ENCODE measurements at regions not wholly inside any gene's neighbourhood (a gene's known extent, or its start where the extent isn't known, plus 50 kb on each side); places are given as distances from the start of the nearest gene placed in this dataset.
A peak's percentile ranks its signal among the peaks of the same experiment; 100 is the strongest.
"Not testable (repeated sequence)": the region's sequence is repeated elsewhere in the genome, so short reads cannot be mapped to it uniquely, and the experiment has no call there.

DNA sequence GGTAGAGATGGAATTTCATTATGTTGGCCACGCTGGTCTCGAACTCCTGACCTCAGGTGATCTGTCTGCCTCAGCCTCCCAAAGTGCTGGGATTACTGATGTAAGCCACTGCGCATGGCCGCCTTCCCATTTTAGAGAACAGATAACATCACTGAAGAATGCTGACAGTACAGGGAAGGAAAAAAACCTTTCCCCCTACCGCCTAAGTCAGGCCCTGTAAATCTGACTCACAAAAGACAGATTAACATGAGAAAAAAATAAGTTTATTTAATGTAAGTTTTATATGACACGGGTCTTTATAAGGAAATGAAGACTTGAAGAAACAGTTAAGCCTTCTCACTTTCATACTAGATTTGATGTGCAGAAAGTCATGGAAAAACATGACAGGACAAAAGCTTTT is 227.2 kb upstream of the ZNF608 start:
- DNase-seq, result no peak

GRCh38 chr5:124976086-124976485 is 229.6 kb upstream of the ZNF608 start:
- no peak for DNase-seq

- DNase-seq, result no peak
Measured at GRCh38 chr5:124979251-124979650, 232.8 kb upstream of the ZNF608 start.

DNA sequence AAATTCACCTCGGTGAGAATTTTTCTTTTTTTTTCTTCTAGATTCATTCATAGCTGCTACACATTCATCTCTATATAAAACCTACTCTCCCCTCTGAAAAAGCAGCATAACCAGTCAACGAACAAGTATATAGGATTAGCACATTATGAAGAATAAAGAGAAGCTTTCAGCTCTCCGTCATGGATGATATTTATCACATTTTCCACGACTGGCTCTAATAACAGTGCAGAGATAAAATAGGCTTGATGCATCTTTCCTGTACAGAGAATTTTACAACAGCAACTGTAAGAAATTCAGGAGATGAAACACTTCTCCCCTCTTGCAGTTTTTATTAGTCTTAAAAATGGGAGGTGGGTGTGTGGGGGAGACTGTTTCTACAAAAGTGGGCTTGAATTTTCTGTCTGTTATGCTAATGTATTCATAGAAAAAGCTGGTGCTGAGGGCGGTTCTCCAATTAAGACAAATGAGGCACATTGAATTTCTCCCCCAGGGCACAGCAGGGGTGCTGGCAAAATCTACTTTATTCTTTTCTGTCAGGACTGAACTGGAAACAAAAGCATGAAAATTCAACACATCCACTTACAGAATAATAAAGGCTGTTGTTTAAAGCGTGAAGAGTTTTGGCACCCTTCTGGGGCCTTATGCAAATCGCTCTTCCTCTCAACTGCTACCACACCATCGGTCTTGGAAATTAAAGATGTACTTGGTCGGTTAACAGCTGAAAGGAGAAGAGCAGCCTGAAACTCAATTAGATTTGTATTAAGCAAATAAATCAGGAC is 233.9 kb upstream of the ZNF608 start:
- peak; percentile 3 for DNase-seq

DNA sequence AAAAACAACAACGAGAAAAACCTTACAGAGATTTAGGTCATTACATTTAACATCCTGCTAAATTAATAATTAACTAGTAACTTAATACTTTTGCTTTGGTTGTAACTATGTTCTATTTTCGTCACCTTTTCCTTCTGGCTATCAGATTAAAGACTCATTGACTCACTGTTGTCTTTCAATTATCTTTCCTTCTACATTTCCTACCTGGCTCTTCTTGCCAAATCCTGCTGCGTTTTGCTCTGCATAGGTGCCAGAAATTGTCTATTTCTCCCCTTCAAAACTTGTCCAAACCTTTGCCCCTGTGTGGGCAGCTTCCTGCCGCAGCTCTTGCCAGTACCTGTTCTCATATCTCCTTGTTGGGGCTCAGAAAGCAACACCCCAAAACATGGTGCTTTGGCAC is 235.5 kb upstream of the ZNF608 start:
- no peak for DNase-seq

DNA sequence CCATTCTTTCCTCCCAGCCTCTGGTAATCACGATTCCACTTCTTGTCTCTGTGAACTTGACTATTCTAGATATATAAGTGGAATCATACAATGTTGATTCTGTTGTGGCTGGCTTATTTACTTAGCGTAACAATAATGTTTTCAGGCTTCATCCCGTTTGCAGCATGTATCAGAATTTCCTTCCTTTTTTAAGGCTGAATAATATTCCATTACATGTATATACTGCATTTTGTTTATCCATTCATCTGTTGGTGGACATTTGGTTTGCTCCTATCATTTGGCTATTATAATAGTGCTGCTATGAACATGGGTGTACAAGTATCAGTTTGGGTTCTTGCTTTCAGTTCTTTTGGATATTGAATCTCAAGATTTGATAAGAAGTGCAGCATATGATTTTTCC is 239.7 kb upstream of the ZNF608 start:
- DNase-seq, result no peak

- DNase-seq, result no peak
Measured at GRCh38 chr5:124986667-124987066, 240.2 kb upstream of the ZNF608 start.

GRCh38 chr5:124987786-124988185 is 241.3 kb upstream of the ZNF608 start:
- DNase-seq, result not testable (repeated sequence)

- DNase-seq, result no peak
Measured at GRCh38 chr5:124990723-124991122, 244.3 kb upstream of the ZNF608 start.

DNA sequence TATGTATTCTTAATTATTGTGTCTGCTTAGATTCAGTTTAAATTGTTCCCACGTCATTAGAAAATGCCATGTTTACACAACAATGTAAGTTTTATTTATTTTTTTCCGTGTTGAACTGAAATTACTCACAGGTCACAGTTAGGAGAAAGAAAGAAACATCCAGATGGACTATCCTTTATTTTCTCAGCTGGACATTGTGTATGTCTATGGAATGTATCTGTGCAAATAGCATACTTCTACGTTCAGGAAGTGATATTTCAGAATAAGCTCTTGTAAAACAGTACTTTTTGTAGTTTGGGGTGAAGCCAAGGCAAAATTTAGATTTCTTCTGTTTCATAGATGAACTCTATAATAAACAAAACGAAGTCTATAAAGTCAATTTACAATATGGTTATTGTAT is 249.0 kb upstream of the ZNF608 start:
- DNase-seq, result no peak

GRCh38 chr5:124996023-124996763 is 249.8 kb upstream of the ZNF608 start:
- DNase-seq, result no peak

DNA sequence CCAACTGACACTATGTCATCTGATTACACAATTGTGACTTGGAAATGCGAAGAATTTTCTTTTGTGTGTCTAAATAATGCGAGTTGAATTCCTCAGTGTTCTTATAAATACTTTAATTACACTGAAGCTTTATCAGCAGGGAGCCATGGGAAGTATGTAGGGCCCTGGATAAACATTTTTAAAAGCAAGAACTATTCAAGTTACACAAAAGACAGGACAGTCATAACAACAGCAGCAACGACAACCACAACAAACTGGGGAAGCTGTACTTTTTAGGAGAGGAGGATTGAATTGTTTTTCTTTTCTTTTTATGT is 250.3 kb upstream of the ZNF608 start:
- no peak for DNase-seq

GRCh38 chr5:124997186-124997893 is 250.9 kb upstream of the ZNF608 start:
- no peak for DNase-seq

DNA sequence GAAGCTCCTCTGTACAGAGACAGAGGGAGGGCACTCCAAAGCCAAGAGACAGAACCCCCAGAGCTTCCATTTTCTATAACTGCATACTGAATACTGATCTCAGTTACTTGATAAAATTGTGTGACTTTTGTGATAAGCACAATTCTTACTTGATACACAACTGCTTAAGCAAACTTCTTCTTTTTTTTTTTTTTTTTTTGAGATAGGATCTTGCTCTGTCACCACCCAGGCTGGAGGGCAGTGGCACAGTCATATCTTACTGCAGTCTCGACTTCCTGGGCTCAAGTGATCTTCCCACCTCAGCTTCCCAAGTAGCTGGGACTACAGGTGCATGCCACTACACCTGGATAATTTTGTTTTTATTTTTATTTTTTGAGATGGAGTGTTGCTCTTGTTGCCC is 252.1 kb upstream of the ZNF608 start:
- DNase-seq, result no peak

GRCh38 chr5:125002727-125003598 is 256.5 kb upstream of the ZNF608 start:
- no peak for DNase-seq

- no peak for DNase-seq
Measured at GRCh38 chr5:125004009-125004408, 257.6 kb upstream of the ZNF608 start.

- DNase-seq, result no peak
Measured at GRCh38 chr5:125005266-125005665, 258.8 kb upstream of the ZNF608 start.

DNA sequence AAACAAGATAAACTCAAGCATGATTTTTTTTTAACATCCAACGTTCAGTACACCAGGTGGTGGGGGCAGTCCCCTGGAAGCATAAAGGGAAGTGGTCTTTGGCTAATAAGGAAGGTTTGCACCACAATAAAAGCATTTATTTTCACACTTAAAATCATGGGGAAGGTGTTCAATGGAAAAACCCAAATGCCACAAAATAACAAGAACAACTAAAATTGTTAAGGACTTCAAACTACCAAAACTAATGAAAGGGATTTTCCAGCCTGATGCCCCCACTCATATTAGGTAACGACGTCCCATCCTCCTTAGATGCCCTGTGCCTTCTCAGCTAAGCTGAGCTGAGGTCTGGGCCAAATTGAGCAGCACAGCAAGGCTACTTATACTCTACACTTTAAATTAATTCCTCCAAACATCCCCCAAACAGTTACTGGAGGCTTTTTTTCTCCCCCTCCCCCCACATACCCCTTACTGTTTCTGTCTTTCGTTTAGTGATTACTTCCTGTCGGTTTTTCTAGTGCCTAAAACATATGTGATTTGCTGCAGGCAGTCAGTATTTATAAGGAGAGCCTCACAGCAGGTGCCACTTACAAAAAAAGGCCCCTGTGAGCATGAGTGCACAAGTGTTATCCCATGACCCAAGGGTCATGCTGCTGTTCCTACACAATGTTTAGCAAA is 259.7 kb upstream of the ZNF608 start:
- peak; percentile 22 for DNase-seq

DNA sequence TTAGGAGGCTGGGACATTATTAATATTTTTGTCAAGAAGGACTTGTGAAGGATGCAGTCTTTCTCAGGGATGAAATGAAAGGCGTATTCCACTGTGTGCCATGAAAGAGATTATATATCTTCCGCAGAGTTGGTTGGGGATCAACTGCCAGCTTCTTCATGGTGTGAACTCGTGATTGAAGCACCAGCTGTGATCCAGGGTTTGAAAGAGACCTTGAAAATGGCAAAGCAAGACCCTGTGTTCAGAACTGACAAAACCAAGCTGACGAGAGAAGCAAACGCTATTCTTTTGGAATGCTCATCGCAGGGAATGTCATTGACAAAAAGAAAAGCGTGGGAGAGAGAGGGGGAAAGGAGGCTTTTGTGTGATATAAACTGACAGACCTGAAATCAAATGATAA is 263.9 kb upstream of the ZNF608 start:
- no peak for DNase-seq

DNA sequence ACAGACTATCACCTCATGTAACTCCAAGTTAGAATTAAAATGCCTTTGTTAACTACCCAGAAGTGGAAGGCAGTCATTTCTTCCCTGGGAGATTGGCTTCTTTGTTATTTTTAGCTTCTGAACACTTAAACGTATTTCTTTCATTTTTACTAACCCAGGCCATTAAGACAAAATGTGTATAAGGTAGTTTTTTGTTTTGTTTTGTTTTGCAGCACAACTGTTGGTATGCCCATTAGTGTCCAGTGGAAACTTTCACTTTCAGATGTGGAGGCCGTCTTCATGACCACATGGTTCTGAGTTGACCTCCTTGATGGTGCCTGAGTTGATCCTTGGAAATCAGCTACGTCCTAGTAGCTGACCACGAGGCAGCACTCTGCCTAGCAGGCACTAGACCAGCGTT is 264.6 kb upstream of the ZNF608 start:
- DNase-seq, result no peak

GRCh38 chr5:125011419-125011818 is 265.0 kb upstream of the ZNF608 start:
- DNase-seq, result no peak

GRCh38 chr5:125011947-125012346 is 265.5 kb upstream of the ZNF608 start:
- DNase-seq, result no peak

All from NCI-H2171 treated with DMSO at 0.1 percent for 48 hours (cell line).